AG10803 (cell line): ENCODE measurements at regions not wholly inside any gene's neighbourhood (a gene's known extent, or its start where the extent isn't known, plus 50 kb on each side); places are given as distances from the start of the nearest gene placed in this dataset.
"Not testable (repeated sequence)": the region's sequence is repeated elsewhere in the genome, so short reads cannot be mapped to it uniquely, and the experiment has no call there.

Experiments used
- DNase-seq: peaks from one replicate; pipeline ENCODE4 v3.0.0; 2010; ENCODE audit warnings: low read depth
- H3K4me3 ChIP-seq: 2 replicates; pipeline ENCODE4 v1.5.1; 2011; ENCODE audit warnings: mild to moderate bottlenecking, low read length, control low read depth
- TF ChIP-seq, protein P1 (sequence below): conservative IDR thresholded peaks from 2 replicates; pipeline ENCODE4 v1.5.1; 2011; ENCODE audit warnings: mild to moderate bottlenecking, low read length, control low read depth, inconsistent platforms

DNA sequence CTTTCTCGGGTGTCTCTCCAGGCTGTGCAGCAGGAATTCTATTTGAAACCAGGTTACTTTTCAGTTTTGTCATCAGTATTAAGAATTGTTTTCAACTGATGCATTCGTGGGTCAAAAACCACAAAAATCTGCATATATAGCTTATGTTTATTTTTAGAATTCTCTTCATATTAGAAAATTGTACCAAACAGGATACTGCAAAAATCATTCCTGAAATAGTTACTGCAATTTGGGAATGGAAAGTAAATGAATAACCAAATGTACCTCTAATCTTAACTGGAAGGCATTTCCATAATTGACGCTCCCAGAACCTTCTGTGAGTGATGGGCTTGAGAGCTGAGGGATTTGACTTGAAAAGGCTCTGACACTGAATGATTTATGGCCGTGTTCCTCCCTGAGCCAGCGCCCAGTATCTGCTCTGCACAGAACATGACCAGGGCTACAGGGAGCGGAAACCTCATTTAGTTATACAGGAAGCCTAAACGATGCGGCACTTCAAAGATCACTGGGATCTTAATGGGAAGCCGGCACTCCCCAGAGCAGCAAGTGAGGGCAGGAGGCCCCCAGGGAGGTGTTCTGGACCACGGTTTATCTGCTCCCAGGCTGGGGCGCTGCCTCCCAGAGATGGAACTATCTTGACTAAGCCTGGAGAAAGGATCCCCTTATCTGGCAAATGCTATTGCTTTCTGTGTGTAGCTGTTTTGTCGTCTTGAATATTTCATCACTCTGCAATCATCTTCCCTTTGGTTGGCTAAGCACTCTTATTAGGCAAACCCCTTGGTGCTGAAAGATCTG is 446.0 kb downstream of the QKI start:
- H3K4me3 ChIP-seq: peak overlapping the region; percentile 10; the same call in 1 of the 2 replicates
- DNase-seq: peak; percentile 63
- TF ChIP-seq, protein P1, sequence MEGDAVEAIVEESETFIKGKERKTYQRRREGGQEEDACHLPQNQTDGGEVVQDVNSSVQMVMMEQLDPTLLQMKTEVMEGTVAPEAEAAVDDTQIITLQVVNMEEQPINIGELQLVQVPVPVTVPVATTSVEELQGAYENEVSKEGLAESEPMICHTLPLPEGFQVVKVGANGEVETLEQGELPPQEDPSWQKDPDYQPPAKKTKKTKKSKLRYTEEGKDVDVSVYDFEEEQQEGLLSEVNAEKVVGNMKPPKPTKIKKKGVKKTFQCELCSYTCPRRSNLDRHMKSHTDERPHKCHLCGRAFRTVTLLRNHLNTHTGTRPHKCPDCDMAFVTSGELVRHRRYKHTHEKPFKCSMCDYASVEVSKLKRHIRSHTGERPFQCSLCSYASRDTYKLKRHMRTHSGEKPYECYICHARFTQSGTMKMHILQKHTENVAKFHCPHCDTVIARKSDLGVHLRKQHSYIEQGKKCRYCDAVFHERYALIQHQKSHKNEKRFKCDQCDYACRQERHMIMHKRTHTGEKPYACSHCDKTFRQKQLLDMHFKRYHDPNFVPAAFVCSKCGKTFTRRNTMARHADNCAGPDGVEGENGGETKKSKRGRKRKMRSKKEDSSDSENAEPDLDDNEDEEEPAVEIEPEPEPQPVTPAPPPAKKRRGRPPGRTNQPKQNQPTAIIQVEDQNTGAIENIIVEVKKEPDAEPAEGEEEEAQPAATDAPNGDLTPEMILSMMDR: no peak

DNA sequence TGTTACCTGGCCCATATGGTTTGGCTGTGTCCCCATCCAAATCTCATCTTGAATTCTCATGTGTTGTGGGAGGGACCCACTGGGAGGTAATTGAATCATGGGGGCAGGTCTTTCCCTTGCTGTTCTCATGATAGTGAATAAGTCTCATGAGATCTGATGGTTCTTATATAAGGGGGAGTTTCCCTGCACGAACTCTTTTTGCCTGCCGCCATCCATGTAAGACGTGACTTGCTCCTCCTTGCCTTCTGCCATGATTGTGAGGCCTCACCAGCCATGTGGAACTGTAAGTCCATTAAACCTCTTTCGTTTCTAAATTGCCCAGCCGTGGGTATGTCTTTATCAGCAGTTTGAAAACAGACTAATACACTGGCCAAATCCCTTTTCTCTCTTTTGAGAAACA is 444.4 kb downstream of the QKI start:
- H3K4me3 ChIP-seq, DNase-seq: not testable (repeated sequence)

DNA sequence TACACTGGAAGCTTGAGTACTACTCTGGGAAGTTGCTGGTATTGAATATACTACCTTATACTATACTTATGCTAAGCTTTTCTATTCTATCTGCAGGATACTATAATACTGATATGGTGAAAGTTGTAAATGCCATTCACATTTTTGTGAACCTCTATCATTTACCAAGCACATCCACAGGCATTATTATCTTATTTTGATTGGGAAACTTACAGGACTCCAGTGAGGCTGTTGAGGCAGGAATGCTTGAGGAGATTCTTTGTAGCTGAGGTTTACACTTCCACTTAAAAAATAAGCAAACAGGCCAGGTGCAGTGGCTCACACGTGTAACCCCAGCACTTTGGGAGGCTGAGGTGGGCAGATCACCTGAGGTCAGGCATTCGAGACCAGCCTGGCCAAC is 442.9 kb downstream of the QKI start:
- TF ChIP-seq, protein P1: no peak
- DNase-seq: no peak
- H3K4me3 ChIP-seq: no peak overlapping the region

DNA sequence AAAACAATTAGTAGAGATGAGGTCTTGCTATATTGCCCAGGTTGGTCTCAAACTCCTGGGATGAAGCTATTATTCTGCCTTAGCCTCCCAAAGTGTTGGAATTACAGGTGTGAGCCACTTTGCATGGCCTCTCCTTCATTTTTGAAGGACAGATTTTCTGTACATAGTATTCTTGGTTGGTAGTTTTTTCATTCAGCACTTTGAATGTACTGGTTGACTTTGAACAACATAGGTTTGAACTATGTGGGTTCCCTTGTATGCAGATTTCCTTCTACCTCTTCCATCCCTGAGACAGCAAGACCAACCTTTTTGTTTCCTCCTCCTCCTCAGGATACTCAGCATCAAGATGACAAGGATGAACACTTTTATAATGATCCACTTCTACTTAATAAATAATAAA is 436.4 kb downstream of the QKI start:
- H3K4me3 ChIP-seq: no peak overlapping the region
- no peak for DNase-seq
- TF ChIP-seq, protein P1: no peak

DNA sequence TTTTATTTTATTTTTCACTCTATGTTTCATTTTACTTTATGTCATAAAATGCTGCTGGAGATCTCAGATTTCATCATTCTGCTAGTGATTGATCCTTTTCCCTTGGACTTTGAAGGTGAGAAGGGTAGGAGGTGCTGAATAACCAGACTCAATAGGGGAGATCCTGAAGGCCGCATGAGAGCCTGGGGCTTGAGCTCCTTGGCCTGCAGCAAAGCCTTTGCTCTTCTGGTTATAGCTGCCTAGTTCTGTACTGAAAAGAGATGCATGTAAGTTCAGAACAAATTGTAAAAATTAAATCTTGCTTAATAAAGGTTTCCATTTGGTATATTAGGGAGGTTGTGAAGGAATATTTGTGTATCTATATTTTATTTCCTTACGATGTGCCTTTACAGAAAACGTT is 430.2 kb downstream of the QKI start:
- TF ChIP-seq, protein P1: no peak

DNA sequence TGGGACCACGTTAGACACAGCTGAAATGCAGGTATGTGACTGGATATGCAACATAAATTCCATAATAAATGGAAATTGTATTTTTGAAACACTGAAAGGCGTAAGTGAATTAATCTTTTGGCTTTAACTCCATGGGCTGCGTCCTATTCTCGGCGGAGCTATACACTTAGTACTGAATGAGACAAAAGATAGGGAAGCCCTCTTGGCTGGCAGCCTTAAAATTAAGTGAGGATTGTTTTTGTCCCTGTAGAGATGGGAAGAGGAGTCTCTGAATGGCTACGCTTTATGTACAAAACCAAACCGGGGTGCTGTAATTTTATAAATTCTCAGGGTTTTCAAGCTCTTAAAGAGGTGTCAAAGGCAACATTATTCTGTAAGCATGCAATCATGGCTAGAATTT is 429.8 kb downstream of the QKI start:
- TF ChIP-seq, protein P1: no peak
- DNase-seq: no peak
- no peak overlapping the region for H3K4me3 ChIP-seq

More for the DNA sequence above, 430.2 kb downstream of the QKI start:
- DNase-seq: no peak
- no peak overlapping the region for H3K4me3 ChIP-seq

DNA sequence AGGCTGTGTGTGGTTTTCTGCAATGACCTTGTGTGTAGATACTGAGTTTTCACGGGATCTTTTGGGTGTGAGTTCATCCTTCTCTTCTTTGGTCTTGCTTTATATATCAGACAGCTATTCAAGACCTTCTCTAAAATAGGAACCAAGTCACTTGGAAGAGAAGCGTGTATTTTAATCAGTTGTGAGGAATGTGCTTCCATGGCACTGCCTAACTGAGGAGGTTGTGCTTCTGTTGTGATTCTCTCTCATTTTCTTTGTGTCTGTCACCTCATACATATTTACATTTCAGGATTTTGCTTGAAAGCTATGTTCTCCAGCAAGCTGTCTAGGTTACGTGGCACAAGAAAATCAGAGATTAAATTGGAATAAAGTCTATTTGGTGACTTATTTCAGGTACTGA is 428.7 kb downstream of the QKI start:
- DNase-seq: no peak
- no peak overlapping the region for H3K4me3 ChIP-seq
- TF ChIP-seq, protein P1: no peak
